Naive thymus-derived CD4-positive, alpha-beta T cell (primary cell): ENCODE measurements at regions not wholly inside any gene's neighbourhood (a gene's known extent, or its start where the extent isn't known, plus 50 kb on each side); places are given as distances from the start of the nearest gene placed in this dataset.

Experiments
- ATAC-seq: fragments of 150-1000 bp; cut with Tn5 transposase; 2 replicates; pipeline ENCODE4 v1.10.0; 2021; ENCODE audit warnings: mild to moderate bottlenecking, moderate library complexity
- CTCF ChIA-PET: fragments of 350-600 bp; sonication (Branson Sonifier 250); formaldehyde crosslinking; loops from one replicate; lab custom pipeline; 2021; ENCODE audit warnings: antibody characterized with exemption; lab: Charles Lee
- POLR2A ChIA-PET: fragments of 350-600 bp; sonication (Branson Sonifier 250); formaldehyde crosslinking; loops from one replicate; lab custom pipeline; 2021; ENCODE audit warnings: antibody characterized with exemption, inconsistent platforms; lab: Charles Lee
- DNase-seq, 9 donors: peaks; one replicate each; pipeline versions ENCODE4 v3.0.0 to v3.0.0-alpha.2; 2020 to 2022; ENCODE audit warnings: mixed read lengths in 1 of 9
- H3K27ac ChIP-seq: one replicate; pipeline ENCODE4 v1.7.0; 2013; ENCODE audit warnings: mild to moderate bottlenecking, low read depth, low read length, moderate library complexity
- H3K27me3 ChIP-seq, 2 donors: one replicate each; pipeline ENCODE4 v1.7.0; 2013; ENCODE audit warnings: low read length in 2 of 2, mild to moderate bottlenecking in 2 of 2, moderate library complexity in 2 of 2; ENCODE audit not compliant: control insufficient read depth in 2 of 2, insufficient read depth in 2 of 2
- H3K36me3 ChIP-seq, 3 experiments: 1 replicate in 2 of 3; 2 replicates in 1 of 3; pipeline ENCODE4 v1.7.0; 2013; ENCODE audit warnings: low read length in 3 of 3, mild to moderate bottlenecking in 3 of 3, moderate library complexity in 1 of 3; ENCODE audit not compliant: insufficient read depth in 3 of 3, control insufficient read depth in 2 of 3
- H3K4me1 ChIP-seq, 2 donors: one replicate each; pipeline ENCODE4 v1.7.0; 2013; ENCODE audit warnings: low read length in 2 of 2, mild to moderate bottlenecking in 2 of 2, moderate library complexity in 1 of 2; ENCODE audit not compliant: control insufficient read depth in 2 of 2, insufficient read depth in 2 of 2
- H3K4me3 ChIP-seq: 2 replicates; pipeline ENCODE4 v1.7.0; 2013; ENCODE audit warnings: mild to moderate bottlenecking, low read length
- H3K9me3 ChIP-seq, 3 experiments: 1 replicate in 2 of 3; 2 replicates in 1 of 3; pipeline ENCODE4 v1.7.0; 2013; ENCODE audit warnings: low read length in 3 of 3; ENCODE audit not compliant: control insufficient read depth in 2 of 3
- H3K27ac Mint-ChIP-seq, 9 donors: one replicate each; pipeline ENCODE4 v1.8.0; 2020 to 2022; ENCODE audit warnings: mixed read lengths in 9 of 9, mild to moderate bottlenecking in 8 of 9, moderate library complexity in 5 of 9, inconsistent platforms in 2 of 9
- H3K27me3 Mint-ChIP-seq, 5 donors: one replicate each; pipeline ENCODE4 v1.8.0; 2021 to 2022; ENCODE audit warnings: mixed read lengths in 5 of 5, mild to moderate bottlenecking in 1 of 5
- H3K36me3 Mint-ChIP-seq, 5 donors: one replicate each; pipeline ENCODE4 v1.8.0; 2020 to 2022; ENCODE audit warnings: mixed read lengths in 5 of 5, mild to moderate bottlenecking in 3 of 5, inconsistent platforms in 1 of 5
- H3K4me1 Mint-ChIP-seq, 7 donors: one replicate each; pipeline ENCODE4 v1.8.0; 2020 to 2022; ENCODE audit warnings: mixed read lengths in 7 of 7, mild to moderate bottlenecking in 3 of 7, inconsistent platforms in 1 of 7
- H3K4me3 Mint-ChIP-seq, 10 donors: one replicate each; pipeline ENCODE4 v1.8.0; 2020 to 2022; ENCODE audit warnings: mild to moderate bottlenecking in 10 of 10, mixed read lengths in 10 of 10, moderate library complexity in 6 of 10, inconsistent platforms in 2 of 10
- H3K9me3 Mint-ChIP-seq, 11 donors: one replicate each; pipeline ENCODE4 v1.8.0; 2020 to 2022; ENCODE audit warnings: mixed read lengths in 11 of 11, mild to moderate bottlenecking in 4 of 11, inconsistent platforms in 1 of 11, moderate library complexity in 1 of 11
- intact Hi-C, 2 donors: fragments of 100-400 bp; cut with micrococcal nuclease; formaldehyde crosslinking; loops; one replicate each; pipeline ENCODE4 v1.15.1; 2023

GRCh38 chr22:34038801-34039555, 118.7 kb upstream of the LARGE1 start:
- Histone ChIP-seq H3K4me3 (no peak overlapping the region), H3K4me1 (no peaks in the 10 kb centered on the region), H3K9me3 (no peaks in the 10 kb centered on the region), H3K27ac (no peak overlapping the region), H3K36me3 (no peaks in the 10 kb centered on the region), H3K27me3 (no peaks in the 10 kb centered on the region)
- H3K4me1 Mint-ChIP-seq, result no peaks in the 10 kb centered on the region
- peaks cover 2 to 24% (median 10%) of the 10 kb centered on the region in 11 donors for H3K9me3 Mint-ChIP-seq
- no peak overlapping the region for H3K27ac Mint-ChIP-seq
- DNase-seq (no peak), ATAC-seq (no peak)
- ChIA-PET CTCF (no interaction called here), POLR2A (no interaction called here)
- H3K4me3 Mint-ChIP-seq, result no peak overlapping the region
- intact Hi-C loops, result no loop called here
- H3K27me3 Mint-ChIP-seq, result peaks cover 0 to 12% (median 10%) of the 10 kb centered on the region in 5 donors
- H3K36me3 Mint-ChIP-seq, result no peaks in the 10 kb centered on the region

DNA sequence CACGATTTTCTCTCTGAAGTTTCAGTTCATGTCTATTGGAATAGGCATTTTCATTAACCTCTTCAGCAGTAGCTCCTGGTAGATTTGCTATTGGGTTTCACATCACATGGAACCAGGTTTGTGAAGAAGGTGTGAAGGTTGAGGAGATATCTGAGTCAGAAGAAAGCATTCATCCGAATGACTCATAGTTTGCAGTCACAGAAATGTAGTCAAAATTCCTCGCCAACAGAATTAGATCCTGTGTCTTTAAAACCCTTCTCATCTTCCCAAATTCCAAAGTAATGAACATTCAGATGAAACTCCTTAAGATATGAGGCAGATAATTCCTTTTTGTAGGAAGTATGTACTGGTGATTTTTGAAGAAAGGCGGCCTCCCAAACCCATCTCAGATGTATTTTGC, 125.0 kb upstream of the LARGE1 start:
- Mint-ChIP-seq H3K4me3 (no peak overlapping the region), H3K9me3 (peaks cover 0 to 10% (median 5%) of the 10 kb centered on the region in 11 donors), H3K4me1 (no peaks in the 10 kb centered on the region), H3K36me3 (no peaks in the 10 kb centered on the region), H3K27ac (no peak overlapping the region), H3K27me3 (peaks cover 0 to 22% (median 0%) of the 10 kb centered on the region in 5 donors)
- no peak for DNase-seq
- Histone ChIP-seq H3K4me1 (no peaks in the 10 kb centered on the region), H3K36me3 (no peaks in the 10 kb centered on the region), H3K9me3 (no peaks in the 10 kb centered on the region), H3K4me3 (no peak overlapping the region), H3K27me3 (no peaks in the 10 kb centered on the region), H3K27ac (no peak overlapping the region)
- ChIA-PET POLR2A (no interaction called here), CTCF (no interaction called here)
- intact Hi-C loops, result no loop called here
- no peak for ATAC-seq

- CTCF ChIA-PET, result no interaction called here
- Histone ChIP-seq H3K27me3 (no peaks in the 10 kb centered on the region), H3K36me3 (no peaks in the 10 kb centered on the region), H3K4me1 (no peaks in the 10 kb centered on the region), H3K9me3 (peaks cover 0 to 13% (median 0%) of the 10 kb centered on the region in 3 experiments), H3K4me3 (no peak overlapping the region), H3K27ac (no peak overlapping the region)
- H3K36me3 Mint-ChIP-seq, result peaks cover 0 to 6% (median 0%) of the 10 kb centered on the region in 5 donors
- POLR2A ChIA-PET, result no interaction called here
- ATAC-seq (no peak), DNase-seq (no peak)
- H3K4me1 Mint-ChIP-seq, result no peaks in the 10 kb centered on the region
- H3K27ac Mint-ChIP-seq, result no peak overlapping the region
- intact Hi-C loops, result no loop called here
- H3K9me3 Mint-ChIP-seq, result peaks cover 7 to 37% (median 14%) of the 10 kb centered on the region in 11 donors
- H3K27me3 Mint-ChIP-seq, result peaks cover 0 to 20% (median 10%) of the 10 kb centered on the region in 5 donors
- H3K4me3 Mint-ChIP-seq, result no peak overlapping the region
Measured at GRCh38 chr22:34055525-34056200, 135.4 kb upstream of the LARGE1 start.

DNA sequence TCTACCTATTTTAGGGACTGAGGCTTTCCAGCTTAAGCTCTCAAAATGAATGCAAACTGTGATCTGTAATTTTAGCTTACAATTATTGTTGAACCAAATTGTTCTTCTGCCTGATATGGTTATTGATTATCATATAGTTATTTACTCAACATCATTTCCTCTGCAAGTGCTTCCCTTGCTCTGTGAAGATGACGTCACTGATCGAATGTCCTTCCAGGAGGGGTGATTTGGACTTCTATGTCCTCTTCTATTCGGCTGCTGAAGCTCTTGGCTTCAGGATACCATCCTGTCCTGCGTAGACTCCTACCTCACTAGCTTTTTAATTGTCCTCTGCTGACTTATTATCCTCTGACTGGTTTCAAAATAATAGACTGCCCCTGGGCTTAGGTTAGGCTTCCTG, 137.4 kb upstream of the LARGE1 start:
- CTCF ChIA-PET, result no interaction called here
- ATAC-seq, result no peak
- H3K4me1 Mint-ChIP-seq, result no peaks in the 10 kb centered on the region

GRCh38 chr22:34064696-34065095, 144.4 kb upstream of the LARGE1 start:
- ATAC-seq, result no peak
- Mint-ChIP-seq H3K36me3 (no peaks in the 10 kb centered on the region), H3K4me1 (no peaks in the 10 kb centered on the region), H3K27ac (no peak overlapping the region), H3K4me3 (no peak overlapping the region), H3K27me3 (peaks cover 0 to 11% (median 1%) of the 10 kb centered on the region in 5 donors), H3K9me3 (peaks cover 0 to 14% (median 5%) of the 10 kb centered on the region in 11 donors)
- Histone ChIP-seq H3K27me3 (no peaks in the 10 kb centered on the region), H3K9me3 (peaks cover 0 to 4% (median 0%) of the 10 kb centered on the region in 3 experiments), H3K4me3 (no peak overlapping the region), H3K27ac (no peak overlapping the region), H3K4me1 (no peaks in the 10 kb centered on the region), H3K36me3 (no peaks in the 10 kb centered on the region)
- no peak for DNase-seq
- CTCF ChIA-PET, result no interaction called here
- POLR2A ChIA-PET, result interaction anchor here (0.6 kb wide), 1 partner anchor 92 kb away, joined by 3 read pairs; no protein-coding TSS in a partner anchor
- intact Hi-C loops, result no loop called here

More for the DNA sequence above, 137.4 kb upstream of the LARGE1 start:
- no peak overlapping the region for H3K27ac Mint-ChIP-seq
- intact Hi-C loops, result no loop called here
- DNase-seq, result no peak
- no peaks in the 10 kb centered on the region for H3K27me3 ChIP-seq
- H3K36me3 Mint-ChIP-seq, result peaks cover 0 to 6% (median 0%) of the 10 kb centered on the region in 5 donors
- no peak overlapping the region for H3K4me3 Mint-ChIP-seq
- peaks cover 3 to 35% (median 12%) of the 10 kb centered on the region in 11 donors for H3K9me3 Mint-ChIP-seq
- H3K27me3 Mint-ChIP-seq, result peaks cover 0 to 15% (median 5%) of the 10 kb centered on the region in 5 donors
- no peaks in the 10 kb centered on the region for H3K4me1 ChIP-seq
- no peak overlapping the region for H3K4me3 ChIP-seq
- no peaks in the 10 kb centered on the region for H3K36me3 ChIP-seq
- H3K9me3 ChIP-seq, result peaks cover 0 to 13% (median 0%) of the 10 kb centered on the region in 3 experiments
- no peak overlapping the region for H3K27ac ChIP-seq
- POLR2A ChIA-PET, result no interaction called here

- POLR2A ChIA-PET, result no interaction called here
- CTCF ChIA-PET, result interaction anchor here (0.6 kb wide), 1 partner anchor 22 kb away, joined by 5 read pairs; no protein-coding TSS in a partner anchor
- intact Hi-C loops, result no loop called here
- ATAC-seq (no peak), DNase-seq (no peak)
- no peak overlapping the region for H3K4me3 ChIP-seq
- no peaks in the 10 kb centered on the region for H3K36me3 ChIP-seq
- H3K4me1 Mint-ChIP-seq, result no peaks in the 10 kb centered on the region
- H3K27me3 Mint-ChIP-seq, result peaks cover 0 to 18% (median 8%) of the 10 kb centered on the region in 5 donors
- H3K9me3 Mint-ChIP-seq, result peaks cover 0 to 15% (median 4%) of the 10 kb centered on the region in 11 donors
- no peaks in the 10 kb centered on the region for H3K4me1 ChIP-seq
- no peaks in the 10 kb centered on the region for H3K36me3 Mint-ChIP-seq
- H3K27ac Mint-ChIP-seq, result no peak overlapping the region
- no peaks in the 10 kb centered on the region for H3K27me3 ChIP-seq
- H3K9me3 ChIP-seq, result no peaks in the 10 kb centered on the region
- H3K4me3 Mint-ChIP-seq, result no peak overlapping the region
- no peak overlapping the region for H3K27ac ChIP-seq
Measured at GRCh38 chr22:34067031-34067430, 146.8 kb upstream of the LARGE1 start.
